CD8-positive, alpha-beta memory T cell (primary cell): ENCODE measurements at regions not wholly inside any gene's neighbourhood (a gene's known extent, or its start where the extent isn't known, plus 50 kb on each side); places are given as distances from the start of the nearest gene placed in this dataset.
A peak's percentile ranks its signal among the peaks of the same experiment; 100 is the strongest.

Experiments used
- CTCF ChIA-PET: fragments of 350-600 bp; sonication (Branson Sonifier 250); formaldehyde crosslinking; loops from one replicate; lab custom pipeline; 2021; ENCODE audit warnings: antibody characterized with exemption; lab: Charles Lee
- POLR2A ChIA-PET: fragments of 350-600 bp; sonication (Branson Sonifier 250); formaldehyde crosslinking; loops from one replicate; lab custom pipeline; 2021; ENCODE audit warnings: antibody characterized with exemption; lab: Charles Lee
- DNase-seq, 5 donors: peaks; one replicate each; pipeline versions ENCODE4 v3.0.0 to v3.0.0-alpha.2; 2020 to 2022; ENCODE audit warnings: mixed read lengths in 1 of 5
- H3K27ac ChIP-seq: one replicate; pipeline ENCODE4 v1.7.0; 2013; ENCODE audit warnings: low read depth, mild to moderate bottlenecking, low read length, moderate library complexity
- H3K27me3 ChIP-seq: 2 replicates; pipeline ENCODE4 v1.7.0; 2013; ENCODE audit warnings: low read length, mild to moderate bottlenecking; ENCODE audit not compliant: insufficient read depth, poor library complexity, severe bottlenecking
- H3K36me3 ChIP-seq: 2 replicates; pipeline ENCODE4 v1.7.0; 2013; ENCODE audit warnings: mild to moderate bottlenecking, low read length, moderate library complexity; ENCODE audit not compliant: insufficient read depth
- H3K4me1 ChIP-seq: 2 replicates; pipeline ENCODE4 v1.7.0; 2013; ENCODE audit warnings: mild to moderate bottlenecking, low read length, moderate library complexity; ENCODE audit not compliant: insufficient read depth
- H3K4me3 ChIP-seq: 2 replicates; pipeline ENCODE4 v1.7.0; 2013; ENCODE audit warnings: mild to moderate bottlenecking, low read length
- H3K9me3 ChIP-seq: 2 replicates; pipeline ENCODE4 v1.7.0; 2013; ENCODE audit warnings: mild to moderate bottlenecking, low read length
- H3K27ac Mint-ChIP-seq, 8 donors: one replicate each; pipeline ENCODE4 v1.8.0; 2020 to 2021; ENCODE audit warnings: mixed read lengths in 8 of 8, mild to moderate bottlenecking in 6 of 8, inconsistent platforms in 3 of 8, moderate library complexity in 3 of 8
- H3K27me3 Mint-ChIP-seq, 2 donors: one replicate each; pipeline ENCODE4 v1.8.0; 2020 to 2021; ENCODE audit warnings: mixed read lengths in 2 of 2, mild to moderate bottlenecking in 1 of 2, moderate library complexity in 1 of 2
- H3K36me3 Mint-ChIP-seq, 3 donors: one replicate each; pipeline ENCODE4 v1.8.0; 2020 to 2021; ENCODE audit warnings: mixed read lengths in 3 of 3, inconsistent platforms in 1 of 3, mild to moderate bottlenecking in 1 of 3
- H3K4me1 Mint-ChIP-seq, 3 donors: one replicate each; pipeline ENCODE4 v1.8.0; 2020 to 2021; ENCODE audit warnings: mixed read lengths in 3 of 3, inconsistent platforms in 1 of 3, mild to moderate bottlenecking in 1 of 3
- H3K4me3 Mint-ChIP-seq, 7 donors: one replicate each; pipeline ENCODE4 v1.8.0; 2020 to 2021; ENCODE audit warnings: mixed read lengths in 7 of 7, mild to moderate bottlenecking in 6 of 7, moderate library complexity in 4 of 7, inconsistent platforms in 2 of 7
- H3K9me3 Mint-ChIP-seq, 5 donors: one replicate each; pipeline ENCODE4 v1.8.0; 2020 to 2022; ENCODE audit warnings: mixed read lengths in 5 of 5, mild to moderate bottlenecking in 3 of 5, moderate library complexity in 2 of 5, inconsistent platforms in 1 of 5

DNA sequence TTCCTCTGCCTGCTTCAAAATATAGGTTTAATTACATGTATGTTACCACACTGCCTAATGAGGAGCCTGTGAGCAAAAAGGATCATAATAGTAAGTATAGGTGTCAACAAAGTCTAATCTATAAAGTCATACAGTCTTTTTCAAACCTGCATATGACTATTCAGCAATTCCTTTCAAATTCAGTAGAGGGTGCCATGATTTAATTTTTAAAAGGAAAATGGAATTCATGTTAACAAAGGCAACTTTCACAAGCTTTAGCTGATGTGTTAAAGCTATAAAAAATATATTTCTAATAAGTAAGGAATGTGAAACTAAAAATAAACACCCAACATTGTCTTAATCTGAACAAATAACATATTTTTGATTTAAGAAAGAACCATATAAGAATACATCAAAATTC lies 52.1 kb downstream of the MPP7 start:
- Mint-ChIP-seq H3K27ac (no peak overlapping the region), H3K4me3 (no peak overlapping the region), H3K9me3 (peaks cover under 1 to 2% (median under 1%) of the 10 kb centered on the region in 5 donors), H3K27me3 (no peaks in the 10 kb centered on the region), H3K4me1 (peaks cover 10 to 32% (median 24%) of the 10 kb centered on the region in 3 donors), H3K36me3 (peaks cover 2 to 6% (median 6%) of the 10 kb centered on the region in 3 donors)
- H3K4me3 ChIP-seq = no peak overlapping the region
- no peaks in the 10 kb centered on the region for H3K9me3 ChIP-seq
- H3K27ac ChIP-seq = no peak overlapping the region
- ChIA-PET CTCF (interaction anchor here (1.0 to 2.1 kb wide), 7 partner anchors 10 to 142 kb away, joined by 3 to 21 read pairs (median 5); partner anchors contain the start of gene MPP7), POLR2A (no interaction called here)
- peak in 2 of 5 donors; percentile 6 to 24 for DNase-seq
- H3K27me3 ChIP-seq = no peaks in the 10 kb centered on the region
- no peaks in the 10 kb centered on the region for H3K4me1 ChIP-seq
- H3K36me3 ChIP-seq = no peaks in the 10 kb centered on the region

DNA sequence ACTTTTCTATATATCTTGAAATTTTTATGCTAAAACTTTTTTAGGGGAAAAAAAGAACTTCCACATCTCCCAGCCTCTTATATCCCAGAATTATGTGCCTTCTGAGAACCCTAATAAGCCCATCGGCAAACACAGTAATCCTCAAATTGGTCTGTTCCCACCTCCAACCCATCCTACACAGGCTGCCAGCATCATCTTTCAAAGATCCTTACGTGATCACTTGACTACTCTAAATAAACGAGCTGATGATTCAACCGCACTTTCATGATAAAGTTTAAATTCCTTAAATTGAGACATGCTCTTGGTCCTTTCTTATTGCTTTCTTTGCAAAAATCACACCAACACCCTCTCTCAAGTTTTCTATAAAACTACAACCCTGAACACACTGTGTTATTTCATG lies 52.5 kb downstream of the MPP7 start:
- no peaks in the 10 kb centered on the region for H3K4me1 ChIP-seq
- Mint-ChIP-seq H3K4me3 (no peak overlapping the region), H3K9me3 (peaks cover 2 to 5% (median 4%) of the 10 kb centered on the region in 5 donors), H3K4me1 (peaks cover 10 to 32% (median 24%) of the 10 kb centered on the region in 3 donors), H3K27ac (no peak overlapping the region), H3K36me3 (peaks cover 5 to 8% (median 7%) of the 10 kb centered on the region in 3 donors), H3K27me3 (no peaks in the 10 kb centered on the region)
- H3K9me3 ChIP-seq = no peaks in the 10 kb centered on the region
- no peak overlapping the region for H3K4me3 ChIP-seq
- ChIA-PET POLR2A (no interaction called here), CTCF (interaction anchor here (1.0 to 2.1 kb wide), 6 partner anchors 53 to 143 kb away, joined by 3 to 21 read pairs (median 6); partner anchors contain the start of gene MPP7)
- no peaks in the 10 kb centered on the region for H3K27me3 ChIP-seq
- DNase-seq = no peak
- H3K36me3 ChIP-seq = no peaks in the 10 kb centered on the region
- no peak overlapping the region for H3K27ac ChIP-seq

DNA sequence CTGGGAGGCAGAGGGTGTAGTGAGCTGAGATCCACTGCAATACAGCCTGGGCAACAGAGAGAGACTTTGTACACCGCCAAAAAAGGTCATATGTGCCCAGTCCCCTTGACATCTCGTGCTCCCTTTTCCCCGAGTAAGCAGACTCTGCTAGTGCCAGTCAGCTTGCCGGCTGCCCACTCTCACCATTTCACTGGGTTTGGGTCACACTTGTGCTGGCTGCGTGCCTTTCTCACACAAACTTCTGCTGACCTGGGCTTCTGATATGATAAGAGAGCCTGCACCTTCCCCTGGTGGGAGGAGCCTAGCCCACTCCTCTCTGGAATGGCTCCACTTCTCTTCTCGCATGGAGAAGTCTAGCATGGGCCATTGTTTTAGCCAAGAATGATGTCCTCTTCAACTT lies 53.4 kb downstream of the MPP7 start:
- CTCF ChIA-PET = interaction anchor here (1.3 to 2.7 kb wide), 3 partner anchors 14 to 132 kb away, joined by 4 to 12 read pairs (median 4); no protein-coding TSS in a partner anchor
- no peak overlapping the region for H3K4me3 ChIP-seq
- DNase-seq = no peak
- Mint-ChIP-seq H3K9me3 (peaks cover 2 to 5% (median 4%) of the 10 kb centered on the region in 5 donors), H3K4me3 (no peak overlapping the region), H3K36me3 (peaks cover 8 to 12% (median 10%) of the 10 kb centered on the region in 3 donors), H3K27me3 (no peaks in the 10 kb centered on the region), H3K4me1 (peaks cover 8 to 28% (median 21%) of the 10 kb centered on the region in 3 donors), H3K27ac (no peak overlapping the region)
- no peaks in the 10 kb centered on the region for H3K9me3 ChIP-seq
- POLR2A ChIA-PET = no interaction called here
- no peaks in the 10 kb centered on the region for H3K27me3 ChIP-seq
- no peaks in the 10 kb centered on the region for H3K4me1 ChIP-seq
- H3K27ac ChIP-seq = no peak overlapping the region
- no peaks in the 10 kb centered on the region for H3K36me3 ChIP-seq

DNA sequence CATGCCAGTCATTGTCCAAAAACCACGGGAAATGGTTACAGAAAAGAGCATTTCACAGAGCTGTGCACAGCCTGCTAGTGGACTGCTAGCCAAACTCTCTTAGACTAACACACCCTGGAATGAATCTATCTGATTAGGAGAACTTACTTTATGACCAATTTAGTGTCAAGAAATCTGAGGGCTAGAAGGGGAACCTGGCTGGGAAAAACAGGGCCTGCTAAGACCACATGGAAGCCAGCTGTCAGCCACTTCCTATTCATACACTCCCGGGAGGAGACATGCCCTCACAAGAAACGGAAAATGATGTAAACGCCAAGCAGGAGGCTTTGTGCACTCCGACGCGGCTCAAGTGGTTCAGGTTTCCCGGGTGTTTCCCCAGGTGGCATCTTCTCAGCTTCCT lies 54.8 kb downstream of the MPP7 start:
- H3K36me3 ChIP-seq = no peaks in the 10 kb centered on the region
- Mint-ChIP-seq H3K4me3 (no peak overlapping the region), H3K4me1 (peaks cover 10 to 39% (median 24%) of the 10 kb centered on the region in 3 donors), H3K27ac (peak overlapping the region in 1 of 8 donors; percentile 4), H3K9me3 (peaks cover 2 to 5% (median 4%) of the 10 kb centered on the region in 5 donors), H3K27me3 (no peaks in the 10 kb centered on the region), H3K36me3 (peaks cover 8 to 12% (median 8%) of the 10 kb centered on the region in 3 donors)
- H3K27me3 ChIP-seq = no peaks in the 10 kb centered on the region
- CTCF ChIA-PET = interaction anchor here (0.8 to 2.7 kb wide), 4 partner anchors 16 to 146 kb away, joined by 3 to 12 read pairs (median 4); no protein-coding TSS in a partner anchor
- H3K4me1 ChIP-seq = peaks cover 3% of the 10 kb centered on the region
- no peak overlapping the region for H3K4me3 ChIP-seq
- no peak overlapping the region for H3K27ac ChIP-seq
- POLR2A ChIA-PET = no interaction called here
- DNase-seq = no peak
- H3K9me3 ChIP-seq = no peaks in the 10 kb centered on the region

DNA sequence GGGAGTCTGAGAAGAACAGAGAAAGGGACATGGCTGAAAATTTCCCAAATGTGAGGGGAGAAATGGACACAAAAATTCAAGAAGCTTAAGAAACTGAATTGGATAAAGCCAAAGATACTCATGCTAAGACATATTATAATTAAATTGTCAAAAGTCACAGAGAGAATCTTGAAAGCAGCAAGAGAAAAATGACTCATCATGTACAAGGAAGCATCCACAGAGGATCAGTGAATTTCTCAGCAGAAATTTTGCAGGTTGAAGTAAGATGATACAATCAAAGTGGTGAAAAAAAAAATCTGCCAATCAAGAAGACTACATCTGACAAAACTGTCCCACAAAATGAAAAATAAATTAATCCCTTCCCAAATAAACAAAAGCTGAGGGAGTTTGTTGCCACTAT lies 56.8 kb downstream of the MPP7 start:
- ChIA-PET CTCF (interaction anchor here (0.5 to 1.1 kb wide), 2 partner anchors 251 to 505 kb away, joined by 3 read pairs; no protein-coding TSS in a partner anchor), POLR2A (no interaction called here)
- peak overlapping the region in 1 of 7 donors; percentile 29 for H3K4me3 Mint-ChIP-seq
- H3K27ac Mint-ChIP-seq = peak overlapping the region in 1 of 8 donors; percentile 24
- no peaks in the 10 kb centered on the region for H3K27me3 Mint-ChIP-seq
- peaks cover 2 to 5% (median 4%) of the 10 kb centered on the region in 5 donors for H3K9me3 Mint-ChIP-seq
- no peaks in the 10 kb centered on the region for H3K27me3 ChIP-seq
- H3K9me3 ChIP-seq = no peaks in the 10 kb centered on the region
- peaks cover 22 to 44% (median 37%) of the 10 kb centered on the region in 3 donors for H3K4me1 Mint-ChIP-seq
- peaks cover 12% of the 10 kb centered on the region for H3K4me1 ChIP-seq
- no peak for DNase-seq
- no peaks in the 10 kb centered on the region for H3K36me3 ChIP-seq
- H3K4me3 ChIP-seq = no peak overlapping the region
- H3K36me3 Mint-ChIP-seq = peaks cover 8 to 12% (median 8%) of the 10 kb centered on the region in 3 donors
- H3K27ac ChIP-seq = no peak overlapping the region

DNA sequence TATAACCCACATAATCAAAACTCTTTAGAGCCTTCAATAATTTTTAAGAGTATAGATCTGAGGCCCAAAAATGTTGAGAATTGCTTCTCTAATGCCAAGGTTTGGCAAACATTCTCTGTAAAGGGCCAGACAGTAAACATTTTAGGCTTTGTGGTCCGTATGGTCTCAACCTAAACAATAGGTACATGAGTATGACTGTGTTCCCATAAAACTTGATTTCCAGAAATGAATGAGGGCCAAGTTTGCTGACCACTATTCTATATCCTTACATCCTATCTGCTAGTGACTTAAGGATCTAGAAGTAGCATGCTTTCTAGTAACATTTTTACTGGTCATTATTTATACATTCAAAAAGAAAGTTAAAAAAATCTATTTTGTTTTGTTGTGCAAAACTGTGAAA lies 58.9 kb downstream of the MPP7 start:
- H3K4me1 ChIP-seq = peaks cover 12% of the 10 kb centered on the region
- Mint-ChIP-seq H3K4me1 (peaks cover 22 to 44% (median 31%) of the 10 kb centered on the region in 3 donors), H3K4me3 (no peak overlapping the region), H3K36me3 (peaks cover 8 to 9% (median 8%) of the 10 kb centered on the region in 3 donors), H3K27me3 (no peaks in the 10 kb centered on the region), H3K27ac (no peak overlapping the region), H3K9me3 (peaks cover 2 to 5% (median 4%) of the 10 kb centered on the region in 5 donors)
- POLR2A ChIA-PET = no interaction called here
- H3K4me3 ChIP-seq = no peak overlapping the region
- H3K27ac ChIP-seq = no peak overlapping the region
- no peaks in the 10 kb centered on the region for H3K27me3 ChIP-seq
- CTCF ChIA-PET = interaction anchor here (1.2 kb wide), 1 partner anchor 59 kb away, joined by 3 read pairs; the partner anchor contains the start of gene MPP7
- H3K36me3 ChIP-seq = no peaks in the 10 kb centered on the region
- no peak for DNase-seq
- H3K9me3 ChIP-seq = no peaks in the 10 kb centered on the region

DNA sequence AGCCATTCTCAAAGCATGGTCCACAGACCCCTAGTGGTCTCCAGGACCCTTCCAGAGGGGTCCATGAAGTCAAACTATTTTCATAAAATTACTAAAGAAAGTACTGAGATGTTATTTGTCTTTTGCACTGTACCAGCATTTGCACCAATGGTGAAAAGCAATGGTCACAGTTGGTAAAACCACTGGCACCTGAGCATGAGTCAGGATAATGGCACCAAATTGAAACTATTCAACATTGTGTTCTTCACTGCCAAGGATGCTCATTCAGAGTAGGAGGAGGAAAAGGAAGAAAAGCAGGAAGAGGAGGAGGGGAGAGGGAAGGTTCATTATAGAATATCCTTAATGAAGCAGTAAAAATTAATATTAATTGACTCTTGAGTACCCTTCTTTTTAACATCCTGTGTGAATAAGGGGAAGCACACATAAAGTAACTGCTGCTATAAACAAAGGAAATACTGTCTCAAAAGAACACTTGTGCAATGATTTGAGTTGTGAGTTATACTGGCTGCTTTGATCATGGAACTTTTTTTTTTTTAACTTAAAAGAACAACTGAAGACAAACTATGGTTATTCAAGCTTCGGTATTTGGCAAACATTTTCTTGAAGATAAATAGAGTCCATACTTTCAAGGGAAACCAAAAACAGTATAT lies 60.2 kb downstream of the MPP7 start:
- H3K4me3 Mint-ChIP-seq = peak overlapping the region in 1 of 7 donors; percentile 15

More for the DNA sequence above, 60.2 kb downstream of the MPP7 start:
- H3K9me3 ChIP-seq = no peaks in the 10 kb centered on the region
- H3K27me3 ChIP-seq = no peaks in the 10 kb centered on the region
- H3K4me3 ChIP-seq = no peak overlapping the region
- H3K27ac ChIP-seq = no peak overlapping the region
- H3K36me3 Mint-ChIP-seq = peaks cover 7 to 13% (median 8%) of the 10 kb centered on the region in 3 donors
- H3K27ac Mint-ChIP-seq = peak overlapping the region in 1 of 8 donors; percentile 11
- H3K36me3 ChIP-seq = no peaks in the 10 kb centered on the region
- peaks cover 2 to 5% (median 4%) of the 10 kb centered on the region in 5 donors for H3K9me3 Mint-ChIP-seq
- peaks cover 20 to 39% (median 27%) of the 10 kb centered on the region in 3 donors for H3K4me1 Mint-ChIP-seq
- H3K27me3 Mint-ChIP-seq = no peaks in the 10 kb centered on the region
- ChIA-PET POLR2A (interaction anchor here (0.6 kb wide), 1 partner anchor 669 kb away, joined by 4 read pairs; no protein-coding TSS in a partner anchor), CTCF (interaction anchor here (1.2 to 1.7 kb wide), 7 partner anchors 33 to 796 kb away, joined by 3 to 8 read pairs (median 4); partner anchors contain the start of gene MPP7)
- no peak for DNase-seq
- peaks cover 12% of the 10 kb centered on the region for H3K4me1 ChIP-seq
